H1 (cell line): ENCODE measurements at regions not wholly inside any gene's neighbourhood (a gene's known extent, or its start where the extent isn't known, plus 50 kb on each side); places are given as distances from the start of the nearest gene placed in this dataset.

Source experiments
- BCL11A ChIP-seq, 2 experiments: IDR thresholded peaks; one replicate each; pipeline ENCODE4 v1.6.1; 2011; ENCODE audit warnings: low read depth in 2 of 2, low read length in 2 of 2, mild to moderate bottlenecking in 2 of 2
- BRCA1 ChIP-seq: IDR thresholded peaks from 2 replicates; pipeline ENCODE4 v1.6.1; 2012; ENCODE audit warnings: low read depth, low read length, improper control_type of control experiment
- EP300 ChIP-seq, 2 experiments: IDR thresholded peaks; 1 replicate in 1 of 2; 2 replicates in 1 of 2; pipeline ENCODE4 v1.6.1; 2011 to 2012; ENCODE audit warnings: low read depth in 2 of 2, low read length in 2 of 2, mild to moderate bottlenecking in 2 of 2, borderline replicate concordance in 1 of 2, inconsistent platforms in 1 of 2, moderate library complexity in 1 of 2
- GABPA ChIP-seq: IDR thresholded peaks from 2 replicates; pipeline ENCODE4 v1.6.1; 2011; ENCODE audit warnings: mild to moderate bottlenecking, low read length, moderate library complexity, borderline replicate concordance; ENCODE audit not compliant: insufficient read depth
- POLR2A ChIP-seq, 2 experiments: IDR thresholded peaks; 1 replicate in 1 of 2; 2 replicates in 1 of 2; pipeline ENCODE4 v1.6.1; 2011; ENCODE audit warnings: low read depth in 2 of 2, low read length in 2 of 2, mild to moderate bottlenecking in 2 of 2; ENCODE audit errors: control extremely low read depth in 1 of 2
- POLR2AphosphoS5 ChIP-seq: IDR thresholded peaks from 2 replicates; pipeline ENCODE4 v1.6.1; 2011; ENCODE audit warnings: low read depth, low read length
- RAD21 ChIP-seq, 2 experiments: IDR thresholded peaks in 1 of 2; conservative IDR thresholded peaks in 1 of 2; 2 replicates each; pipeline ENCODE4 v1.6.1; 2011; ENCODE audit warnings: low read depth in 2 of 2, low read length in 2 of 2, improper control_type of control experiment in 1 of 2, inconsistent platforms in 1 of 2, mild to moderate bottlenecking in 1 of 2, moderate library complexity in 1 of 2
- RXRA ChIP-seq: IDR thresholded peaks from 2 replicates; pipeline ENCODE4 v1.6.1; 2011; ENCODE audit warnings: low read depth, mild to moderate bottlenecking, low read length, moderate library complexity; ENCODE audit not compliant: insufficient read depth
- SIN3A ChIP-seq, 2 experiments: IDR thresholded peaks in 1 of 2; conservative IDR thresholded peaks in 1 of 2; 2 replicates each; pipeline ENCODE4 v1.6.1; 2011 to 2012; ENCODE audit warnings: low read length in 2 of 2, improper control_type of control experiment in 1 of 2, low read depth in 1 of 2, mild to moderate bottlenecking in 1 of 2
- TAF1 ChIP-seq: IDR thresholded peaks from 2 replicates; pipeline ENCODE4 v1.6.1; 2011; ENCODE audit warnings: mild to moderate bottlenecking, low read depth, low read length
- TAF7 ChIP-seq: optimal IDR thresholded peaks from 2 replicates; pipeline ENCODE3; 2011; ENCODE audit warnings: low read depth, mild to moderate bottlenecking, inconsistent platforms, low read length, moderate library complexity, borderline replicate concordance
- ZNF274 ChIP-seq: IDR thresholded peaks from 2 replicates; pipeline ENCODE4 v1.7.0; 2012; ENCODE audit warnings: low read length, borderline replicate concordance; ENCODE audit errors: extremely low read depth
- TF ChIP-seq, protein P1 (sequence below), 3 experiments: IDR thresholded peaks; 1 replicate in 2 of 3; 2 replicates in 1 of 3; pipeline versions ENCODE4 v1.5.1 to v1.6.1; 2011; ENCODE audit warnings: low read length in 3 of 3, mild to moderate bottlenecking in 3 of 3, inconsistent platforms in 2 of 3, low read depth in 1 of 3, moderate library complexity in 1 of 3; ENCODE audit not compliant: insufficient read depth in 1 of 3; ENCODE audit errors: control extremely low read depth in 1 of 3
- TF ChIP-seq, protein P2 (sequence below): IDR thresholded peaks from 2 replicates; pipeline ENCODE4 v1.6.1; 2012; ENCODE audit warnings: inconsistent platforms

DNA sequence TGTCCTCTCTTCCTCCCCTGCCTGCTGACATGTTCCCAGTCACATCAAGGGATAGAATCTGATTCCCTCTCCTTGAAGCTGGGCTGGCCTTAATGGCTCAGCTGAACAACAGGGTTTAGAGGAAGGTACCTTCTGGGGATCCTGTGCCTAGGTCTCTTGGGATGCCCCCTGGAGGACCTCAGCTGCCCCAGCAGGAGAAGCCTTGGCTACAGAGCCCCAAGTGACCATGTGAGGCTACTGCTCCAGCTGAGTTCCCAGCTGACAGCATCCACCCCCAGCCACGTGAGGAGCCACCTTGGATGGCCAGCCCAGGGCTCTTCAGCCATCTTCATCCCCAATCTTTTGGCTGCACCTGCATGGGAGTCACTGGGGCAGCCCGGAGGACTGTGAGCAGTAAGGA is 1499.3 kb downstream of the TBC1D22A start:
- TF ChIP-seq, protein P1, sequence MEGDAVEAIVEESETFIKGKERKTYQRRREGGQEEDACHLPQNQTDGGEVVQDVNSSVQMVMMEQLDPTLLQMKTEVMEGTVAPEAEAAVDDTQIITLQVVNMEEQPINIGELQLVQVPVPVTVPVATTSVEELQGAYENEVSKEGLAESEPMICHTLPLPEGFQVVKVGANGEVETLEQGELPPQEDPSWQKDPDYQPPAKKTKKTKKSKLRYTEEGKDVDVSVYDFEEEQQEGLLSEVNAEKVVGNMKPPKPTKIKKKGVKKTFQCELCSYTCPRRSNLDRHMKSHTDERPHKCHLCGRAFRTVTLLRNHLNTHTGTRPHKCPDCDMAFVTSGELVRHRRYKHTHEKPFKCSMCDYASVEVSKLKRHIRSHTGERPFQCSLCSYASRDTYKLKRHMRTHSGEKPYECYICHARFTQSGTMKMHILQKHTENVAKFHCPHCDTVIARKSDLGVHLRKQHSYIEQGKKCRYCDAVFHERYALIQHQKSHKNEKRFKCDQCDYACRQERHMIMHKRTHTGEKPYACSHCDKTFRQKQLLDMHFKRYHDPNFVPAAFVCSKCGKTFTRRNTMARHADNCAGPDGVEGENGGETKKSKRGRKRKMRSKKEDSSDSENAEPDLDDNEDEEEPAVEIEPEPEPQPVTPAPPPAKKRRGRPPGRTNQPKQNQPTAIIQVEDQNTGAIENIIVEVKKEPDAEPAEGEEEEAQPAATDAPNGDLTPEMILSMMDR (IDR thresholded peaks at IDR 0.05; ENCODE audit: control extremely low read depth in 1 of 3, insufficient read depth in 1 of 3, low read depth in 1 of 3, low read length in 3 of 3) = peak; percentile 1 to 64 (median 13)
- TF ChIP-seq ZNF274 = no peak
- no peak for TF ChIP-seq SIN3A (conservative IDR thresholded peaks at IDR 0.05 in 1 of 2, IDR thresholded peaks at IDR 0.05 in 1 of 2; ENCODE audit: low read depth in 1 of 2, low read length in 2 of 2)
- no peak for TF ChIP-seq POLR2AphosphoS5
- TF ChIP-seq BRCA1 = no peak
- TF ChIP-seq RAD21 (IDR thresholded peaks at IDR 0.05 in 1 of 2, conservative IDR thresholded peaks at IDR 0.05 in 1 of 2; ENCODE audit: low read depth in 2 of 2, low read length in 2 of 2) = peak; percentile 8 to 26; a peak in 3 of 4 replicates
- no peak for TF ChIP-seq GABPA
- no peak for TF ChIP-seq EP300 (IDR thresholded peaks at IDR 0.05; ENCODE audit: borderline replicate concordance in 1 of 2, low read depth in 2 of 2, low read length in 2 of 2)
- no peak for TF ChIP-seq POLR2A (IDR thresholded peaks at IDR 0.05; ENCODE audit: control extremely low read depth in 1 of 2, low read depth in 2 of 2, low read length in 2 of 2)
- TF ChIP-seq RXRA = no peak
- no peak for TF ChIP-seq BCL11A (IDR thresholded peaks at IDR 0.05; ENCODE audit: low read depth in 2 of 2, low read length in 2 of 2)
- no peak for TF ChIP-seq TAF1
- TF ChIP-seq TAF7 = no peak
- TF ChIP-seq, protein P2, sequence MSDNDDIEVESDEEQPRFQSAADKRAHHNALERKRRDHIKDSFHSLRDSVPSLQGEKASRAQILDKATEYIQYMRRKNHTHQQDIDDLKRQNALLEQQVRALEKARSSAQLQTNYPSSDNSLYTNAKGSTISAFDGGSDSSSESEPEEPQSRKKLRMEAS = no peak
